ENCODE measurements at regions not wholly inside any gene's neighbourhood (a gene's known extent, or its start where the extent isn't known, plus 50 kb on each side); places are given as distances from the start of the nearest gene placed in this dataset.

DNA sequence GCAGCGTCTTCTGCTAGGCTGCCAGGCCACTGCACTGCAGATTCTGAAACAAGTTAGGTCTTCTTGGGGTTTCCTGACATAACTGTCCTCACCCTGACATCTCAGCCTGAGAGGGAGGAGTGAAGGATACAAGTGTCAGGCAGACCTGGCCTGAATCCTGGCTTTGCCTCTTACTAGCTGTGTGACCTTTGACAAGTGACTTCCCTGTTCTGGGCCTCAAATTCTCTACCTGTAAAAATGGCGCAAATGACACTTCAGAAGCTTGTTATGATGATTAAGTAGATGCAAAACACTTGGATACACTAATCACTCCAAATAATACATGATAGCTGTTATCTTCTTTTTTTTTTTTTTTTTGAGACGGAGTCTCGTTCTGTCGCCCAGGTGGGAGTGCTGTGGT is 119.2 kb upstream of the BOD1 start:
- intact Hi-C loops (cut with DNase I) = no loop called here
- no peaks in the 10 kb centered on the region for H3K4me1 ChIP-seq
- no peak overlapping the region for H3K27ac ChIP-seq
- H3K27me3 ChIP-seq = no peaks in the 10 kb centered on the region
- H3K36me3 ChIP-seq = no peaks in the 10 kb centered on the region
- ATAC-seq = no peak
- TF ChIP-seq, protein P1, sequence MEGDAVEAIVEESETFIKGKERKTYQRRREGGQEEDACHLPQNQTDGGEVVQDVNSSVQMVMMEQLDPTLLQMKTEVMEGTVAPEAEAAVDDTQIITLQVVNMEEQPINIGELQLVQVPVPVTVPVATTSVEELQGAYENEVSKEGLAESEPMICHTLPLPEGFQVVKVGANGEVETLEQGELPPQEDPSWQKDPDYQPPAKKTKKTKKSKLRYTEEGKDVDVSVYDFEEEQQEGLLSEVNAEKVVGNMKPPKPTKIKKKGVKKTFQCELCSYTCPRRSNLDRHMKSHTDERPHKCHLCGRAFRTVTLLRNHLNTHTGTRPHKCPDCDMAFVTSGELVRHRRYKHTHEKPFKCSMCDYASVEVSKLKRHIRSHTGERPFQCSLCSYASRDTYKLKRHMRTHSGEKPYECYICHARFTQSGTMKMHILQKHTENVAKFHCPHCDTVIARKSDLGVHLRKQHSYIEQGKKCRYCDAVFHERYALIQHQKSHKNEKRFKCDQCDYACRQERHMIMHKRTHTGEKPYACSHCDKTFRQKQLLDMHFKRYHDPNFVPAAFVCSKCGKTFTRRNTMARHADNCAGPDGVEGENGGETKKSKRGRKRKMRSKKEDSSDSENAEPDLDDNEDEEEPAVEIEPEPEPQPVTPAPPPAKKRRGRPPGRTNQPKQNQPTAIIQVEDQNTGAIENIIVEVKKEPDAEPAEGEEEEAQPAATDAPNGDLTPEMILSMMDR (IDR thresholded peaks at IDR 0.05) = no peak
- H3K4me3 ChIP-seq = no peak overlapping the region
- H3K9me3 ChIP-seq = no peaks in the 10 kb centered on the region
- no peak for DNase-seq

DNA sequence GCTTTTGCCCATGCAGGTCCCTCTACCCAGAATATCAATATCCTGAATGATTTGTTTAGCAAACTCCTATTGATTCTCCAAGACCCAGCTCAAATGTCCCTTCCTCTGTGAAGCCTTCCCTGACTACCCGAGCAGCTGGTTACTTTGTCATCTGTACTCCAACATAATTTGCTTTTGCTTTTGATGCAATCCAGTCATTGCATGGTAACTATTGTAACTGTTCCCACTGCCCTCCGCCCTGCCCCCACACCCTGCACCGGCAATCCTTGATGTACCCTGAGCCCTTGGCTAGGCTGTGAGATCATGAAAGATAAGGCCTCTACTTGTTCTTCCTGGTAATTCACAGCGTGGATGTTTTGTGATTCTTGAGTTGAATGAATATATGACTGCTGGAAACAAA is 119.9 kb upstream of the BOD1 start:
- Histone ChIP-seq H3K27me3 (no peaks in the 10 kb centered on the region), H3K4me3 (no peak overlapping the region), H3K27ac (no peak overlapping the region), H3K4me1 (no peaks in the 10 kb centered on the region), H3K9me3 (no peaks in the 10 kb centered on the region), H3K36me3 (no peaks in the 10 kb centered on the region)
- TF ChIP-seq, protein P1 (IDR thresholded peaks at IDR 0.05) = no peak
- intact Hi-C loops (cut with DNase I) = no loop called here
- no peak for DNase-seq
- ATAC-seq = no peak

DNA sequence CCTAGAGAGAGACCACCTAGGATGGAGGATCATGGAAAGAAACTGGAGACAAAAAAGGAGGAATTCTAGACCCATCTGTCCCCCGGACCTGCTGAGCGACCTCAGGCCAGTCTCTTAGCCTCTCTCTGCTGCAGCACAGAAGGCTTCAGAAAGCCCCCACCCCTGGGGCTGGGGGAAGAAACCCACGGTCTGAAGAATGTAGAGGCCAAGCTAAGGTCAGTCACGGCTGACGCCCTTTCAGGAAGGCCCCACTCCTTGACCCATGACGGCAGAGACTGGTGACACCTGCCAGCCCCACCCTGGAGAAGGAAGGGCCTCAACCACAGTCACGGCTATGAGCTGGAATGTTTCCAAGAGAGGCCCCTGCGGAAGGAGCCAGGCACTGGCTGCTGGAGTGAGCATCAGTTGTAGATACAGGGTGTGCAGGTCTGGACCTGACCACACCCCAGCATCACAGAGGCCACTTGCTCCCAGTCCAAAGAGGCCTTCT is 120.5 kb upstream of the BOD1 start:
- DNase-seq = peak in 1 of 4 donors; percentile 17
- Histone ChIP-seq H3K4me3 (no peak overlapping the region), H3K4me1 (peaks cover 0 to 3% of the 10 kb centered on the region in 2 donors), H3K27me3 (no peaks in the 10 kb centered on the region), H3K9me3 (no peaks in the 10 kb centered on the region), H3K36me3 (no peaks in the 10 kb centered on the region), H3K27ac (no peak overlapping the region)
- ATAC-seq = no peak
- TF ChIP-seq, protein P1 (IDR thresholded peaks at IDR 0.05) = no peak
- intact Hi-C loops (cut with DNase I) = no loop called here

DNA sequence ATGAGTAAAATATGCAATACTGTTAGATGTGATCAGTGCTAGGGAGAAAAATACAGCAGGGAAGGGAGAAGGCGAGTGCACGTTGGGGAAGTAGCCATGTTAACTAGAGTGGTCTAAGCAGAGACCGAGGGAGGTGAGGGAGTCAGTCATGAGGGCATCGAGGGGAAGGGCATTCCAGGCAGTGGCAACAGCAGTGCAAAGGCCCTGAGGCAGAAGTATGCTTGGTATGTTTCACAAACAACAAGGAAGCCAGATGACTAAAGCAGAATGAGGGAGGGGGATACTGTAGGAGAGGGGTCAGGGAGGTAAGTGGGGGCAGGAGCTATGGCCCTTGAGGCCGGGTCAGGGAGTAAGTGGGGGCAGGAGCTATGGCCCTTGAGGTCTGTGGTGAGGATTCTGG is 123.3 kb upstream of the BOD1 start:
- ATAC-seq = no peak
- peaks cover 0 to 12% of the 10 kb centered on the region in 2 donors for H3K4me1 ChIP-seq

DNA sequence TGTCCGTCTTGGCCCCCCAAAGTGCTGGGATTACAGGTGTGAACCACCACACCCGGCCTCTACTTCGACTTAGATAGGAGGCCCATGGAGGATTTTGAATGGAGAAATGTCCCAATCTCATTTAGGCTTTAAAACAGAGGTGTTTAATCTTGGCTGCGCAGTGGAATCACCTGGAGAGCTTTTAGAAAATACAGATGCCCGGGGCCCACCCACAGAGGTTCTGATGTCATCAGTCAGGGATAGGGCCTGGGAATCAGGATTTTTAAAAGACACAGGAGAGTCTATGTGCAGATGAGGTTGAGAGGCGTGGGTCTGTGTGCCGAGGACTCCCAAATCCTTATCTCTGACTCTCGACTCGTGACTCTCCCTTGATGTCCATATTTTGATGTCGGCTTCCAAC is 124.0 kb upstream of the BOD1 start:
- Histone ChIP-seq H3K36me3 (no peaks in the 10 kb centered on the region), H3K4me1 (peaks cover 0 to 15% of the 10 kb centered on the region in 2 donors), H3K27me3 (no peaks in the 10 kb centered on the region), H3K9me3 (no peaks in the 10 kb centered on the region), H3K27ac (no peak overlapping the region), H3K4me3 (no peak overlapping the region)
- intact Hi-C loops (cut with DNase I) = no loop called here
- TF ChIP-seq, protein P1 (IDR thresholded peaks at IDR 0.05) = no peak
- DNase-seq (no peak), ATAC-seq (no peak)

More for the DNA sequence above, 123.3 kb upstream of the BOD1 start:
- intact Hi-C loops (cut with DNase I) = no loop called here
- Histone ChIP-seq H3K4me3 (no peak overlapping the region), H3K27me3 (no peaks in the 10 kb centered on the region), H3K36me3 (no peaks in the 10 kb centered on the region), H3K27ac (no peak overlapping the region), H3K9me3 (no peaks in the 10 kb centered on the region)
- TF ChIP-seq, protein P1 (IDR thresholded peaks at IDR 0.05) = no peak
- no peak for DNase-seq

All from left lung (tissue), 4 donors.